HepG2 (cell line): ENCODE measurements at regions not wholly inside any gene's neighbourhood (a gene's known extent, or its start where the extent isn't known, plus 50 kb on each side); places are given as distances from the start of the nearest gene placed in this dataset.

Source experiments
- ATAC-seq: fragments of 200-7000 bp; cut with Tn5 transposase; 3 replicates; pipeline ENCODE4 v1.9.1; 2020; ENCODE audit warnings: mild to moderate bottlenecking, moderate library complexity
- BruUV-seq: library from RNA; stranded (reverse); fragments of 400-500 nt; replicated peaks from 2 replicates; lab custom pipeline; 2021; lab: Mats Ljungman, UMichigan
- CTCF ChIA-PET: fragments of 300-600 bp; formaldehyde crosslinking; extraction: SDS; loops from one replicate; lab custom pipeline; 2021; ENCODE audit warnings: low total read pairs, inconsistent platforms, low intra/inter-chr PET ratio; lab: Yijun Ruan, JAX
- POLR2A ChIA-PET: fragments of 350-600 bp; sonication (Branson Sonifier 250); formaldehyde crosslinking; loops from one replicate; lab custom pipeline; 2020; ENCODE audit warnings: antibody characterized with exemption, inconsistent platforms; lab: Yijun Ruan, JAX
- DNase-seq: peaks from one replicate; pipeline ENCODE4 v3.0.0-alpha.2; 2015; ENCODE audit warnings: low spot score
- FAIRE-seq: peaks from 3 replicates; lab custom pipeline; 2011; peaks lifted over from hg19 to GRCh38; lab: Jason Lieb, UNC
- H2AFZ ChIP-seq: one replicate; pipeline ENCODE4 v1.6.1; 2011; ENCODE audit warnings: low read length, inconsistent platforms
- H3K27ac ChIP-seq: fragments of 300-600 bp; 3 replicates; pipeline ENCODE4 v1.8.0; 2011; ENCODE audit warnings: mixed run types, mild to moderate bottlenecking, mixed read lengths, low read length, inconsistent platforms; ENCODE audit not compliant: insufficient read depth; ENCODE audit errors: extremely low read length
- H3K27me3 ChIP-seq, 2 experiments: fragments of 200-600 bp in 1 of 2; 2 replicates in 1 of 2; 3 replicates in 1 of 2; pipeline versions ENCODE4 v1.6.0 to v1.8.0; 2011; ENCODE audit warnings: low read length in 2 of 2, mild to moderate bottlenecking in 2 of 2, moderate library complexity in 2 of 2, inconsistent platforms in 1 of 2; ENCODE audit not compliant: insufficient read depth in 2 of 2, control insufficient read depth in 1 of 2
- H3K36me3 ChIP-seq, 2 experiments: fragments of 200-600 bp in 1 of 2; replicated peaks in 1 of 2; 2 replicates in 1 of 2; 3 replicates in 1 of 2; pipeline versions ENCODE4 v1.5.1 to v1.8.0; 2011; ENCODE audit warnings: low read length in 2 of 2, inconsistent platforms in 1 of 2; ENCODE audit not compliant: insufficient read depth in 2 of 2, control insufficient read depth in 1 of 2
- H3K4me1 ChIP-seq: 2 replicates; pipeline ENCODE4 v1.5.1; 2012; ENCODE audit warnings: low read length, inconsistent platforms; ENCODE audit not compliant: insufficient read depth
- H3K4me2 ChIP-seq: 2 replicates; pipeline ENCODE4 v1.6.0; 2011; ENCODE audit warnings: low read depth, low read length, inconsistent platforms
- H3K4me3 ChIP-seq, 3 experiments: fragments of 200-600 bp in 1 of 3; sonication (generic), shearing (Covaris generic) in 1 of 3; replicated peaks in 1 of 3; 2 replicates each; pipeline ENCODE4 v1.5.1; 2011 to 2016; ENCODE audit warnings: low read length in 3 of 3, inconsistent platforms in 2 of 3, low read depth in 2 of 3, mild to moderate bottlenecking in 2 of 3, control low read depth in 1 of 3, mixed read lengths in 1 of 3; ENCODE audit not compliant: insufficient read depth in 1 of 3
- H3K79me2 ChIP-seq: one replicate; pipeline ENCODE4 v1.6.1; 2011; ENCODE audit warnings: low read length, inconsistent platforms; ENCODE audit not compliant: insufficient read depth
- H3K9ac ChIP-seq: 2 replicates; pipeline ENCODE4 v1.6.0; 2011; ENCODE audit warnings: mild to moderate bottlenecking, low read depth, low read length, inconsistent platforms; ENCODE audit not compliant: insufficient read depth
- H3K9me3 ChIP-seq: 2 replicates; pipeline ENCODE4 v1.5.1; 2012; ENCODE audit warnings: mild to moderate bottlenecking, low read length
- H4K20me1 ChIP-seq: 2 replicates; pipeline ENCODE4 v1.6.0; 2011; ENCODE audit warnings: inconsistent platforms, mild to moderate bottlenecking, low read length, moderate library complexity; ENCODE audit not compliant: insufficient read depth
- BCL3 ChIP-seq: sonication (generic); formaldehyde crosslinking; IDR thresholded peaks from 2 replicates; pipeline ENCODE4 v1.5.1; 2020; ENCODE audit warnings: mild to moderate bottlenecking, missing genetic modification reagents, moderate library complexity
- CCAR2 ChIP-seq: fragments of 200-400 bp; formaldehyde crosslinking; optimal IDR thresholded peaks from 2 replicates; pipeline ENCODE3; 2018; ENCODE audit warnings: low read depth, mild to moderate bottlenecking, low read length, moderate library complexity
- MAFF ChIP-seq: IDR thresholded peaks from 2 replicates; pipeline ENCODE4 v1.6.1; 2011; ENCODE audit warnings: low read depth, low read length, improper control_type of control experiment
- PRPF4 ChIP-seq: fragments of 200-400 bp; formaldehyde crosslinking; IDR thresholded peaks from 2 replicates; pipeline ENCODE4 v1.6.1; 2016; ENCODE audit warnings: low read length, low read depth; ENCODE audit not compliant: poor library complexity, severe bottlenecking
- ZNF550 ChIP-seq: sonication (generic); formaldehyde crosslinking; IDR thresholded peaks from 2 replicates; pipeline ENCODE4 v1.4.0; 2020; ENCODE audit warnings: mild to moderate bottlenecking, missing genetic modification reagents, borderline replicate concordance
- ZNF616 ChIP-seq: sonication (generic); formaldehyde crosslinking; IDR thresholded peaks from 2 replicates; pipeline ENCODE4 v1.5.0; 2020; ENCODE audit warnings: low read depth, mild to moderate bottlenecking, missing genetic modification reagents
- ZNF772 ChIP-seq: sonication (generic); formaldehyde crosslinking; IDR thresholded peaks from 2 replicates; pipeline ENCODE4 v1.5.0; 2020; ENCODE audit warnings: mild to moderate bottlenecking, missing genetic modification reagents
- WGBS: methylation state at CpG from one replicate; pipeline ENCODE4 v1.1.6; 2017; ENCODE audit warnings: low lambda C conversion rate; 5-methylcytosine and 5-hydroxymethylcytosine counted together
- in situ Hi-C: cut with HindIII; loops from 2 replicates; pipeline ENCODE4 v1.10.0; 2017; ENCODE audit warnings: low pct_unique_long_range_greater_than_20kb; ENCODE audit not compliant: extremely low pct_ligation_motif_present
- intact Hi-C: fragments of 100-400 bp; cut with micrococcal nuclease; formaldehyde crosslinking; loops from one replicate; pipeline ENCODE4 v1.10.0; 2022; ENCODE audit not compliant: unreplicated experiment

- no peaks in the 10 kb centered on the region for H3K36me3 ChIP-seq
- no peaks in the 10 kb centered on the region for H3K4me1 ChIP-seq
- no TSS peak for BruUV-seq
- H3K9ac ChIP-seq = no peak overlapping the region
- POLR2A ChIA-PET = no interaction called here
- intact Hi-C loops (no loop called here), in situ Hi-C loops (no loop called here)
- TF ChIP-seq ZNF772 (no peak), MAFF (0 out of 2 replicates have a peak, but pooled peaks have one; percentile 4)
- H3K9me3 ChIP-seq = no peaks in the 10 kb centered on the region
- no peak for DNase-seq
- H4K20me1 ChIP-seq = no peaks in the 10 kb centered on the region
- no peak for FAIRE-seq
- WGBS = 53% methylated on average over 16 of the region's 18 CpGs
- H3K27ac ChIP-seq = no peak overlapping the region
- CTCF ChIA-PET = no interaction called here
- ATAC-seq = no peak; the same call in 2 of the 3 replicates
- H3K4me3 ChIP-seq = no peak overlapping the region
- H2AFZ ChIP-seq = no peak overlapping the region
- no peaks in the 10 kb centered on the region for H3K79me2 ChIP-seq
- peaks cover 3 to 26% of the 10 kb centered on the region in 2 experiments; a peak in 4 of 5 replicates for H3K27me3 ChIP-seq
- H3K4me2 ChIP-seq = no peak overlapping the region
Observed at GRCh38 chr2:8304821-8305766, 376.8 kb upstream of the ID2 start.

GRCh38 chr2:8306530-8307351 lies 375.1 kb upstream of the ID2 start:
- ChIA-PET CTCF (no interaction called here), POLR2A (no interaction called here)
- Histone ChIP-seq H3K4me1 (peaks cover 6% of the 10 kb centered on the region; the same call in 1 of the 2 replicates), H4K20me1 (no peaks in the 10 kb centered on the region), H3K4me3 (no peak overlapping the region), H3K27ac (no peak overlapping the region), H3K4me2 (no peak overlapping the region), H3K9ac (no peak overlapping the region), H3K27me3 (peaks cover 2 to 29% of the 10 kb centered on the region in 2 experiments; a peak in 3 of 5 replicates), H3K9me3 (no peaks in the 10 kb centered on the region), H3K79me2 (no peaks in the 10 kb centered on the region), H3K36me3 (no peaks in the 10 kb centered on the region), H2AFZ (no peak overlapping the region)
- no peak for ATAC-seq
- BruUV-seq = no TSS peak
- 53% methylated on average over 7 of the region's 7 CpGs for WGBS
- in situ Hi-C loops (no loop called here), intact Hi-C loops (no loop called here)
- DNase-seq = no peak
- FAIRE-seq = no peak
- TF ChIP-seq CCAR2 (no peak), ZNF616 (CRISPR knock-in tag) (no peak), ZNF550 (CRISPR knock-in tag) (no peak), BCL3 (CRISPR knock-in tag) (no peak), PRPF4 (no peak)
